HCT116 (cell line): ENCODE measurements at regions not wholly inside any gene's neighbourhood (a gene's known extent, or its start where the extent isn't known, plus 50 kb on each side); places are given as distances from the start of the nearest gene placed in this dataset.

Source experiments
- ATAC-seq: fragments of 200-7000 bp; cut with Tn5 transposase; 2 replicates; pipeline ENCODE4 v1.9.1; 2020; ENCODE audit warnings: mild to moderate bottlenecking, moderate library complexity
- BruUV-seq: library from RNA; stranded (reverse); fragments of 400-500 nt; replicated peaks from 2 replicates; lab custom pipeline; 2021; lab: Mats Ljungman, UMichigan
- CTCF ChIA-PET: fragments of 300-600 bp; sonication (Branson Sonifier 250); formaldehyde crosslinking; loops from one replicate; lab custom pipeline; 2021; ENCODE audit warnings: antibody characterized with exemption; lab: Charles Lee
- POLR2A ChIA-PET: fragments of 300-600, 350-600 bp; sonication (Branson Sonifier 250); formaldehyde crosslinking; loops from one replicate; lab custom pipeline; 2021; ENCODE audit warnings: antibody characterized with exemption; lab: Charles Lee
- RAD21 ChIA-PET, 2 experiments: fragments of 300-600 bp; sonication (Branson Sonifier 250); formaldehyde crosslinking; loops; one replicate each; lab custom pipeline; 2023; ENCODE audit warnings: low total read pairs in 2 of 2; ENCODE audit not compliant: uncharacterized antibody in 2 of 2, unreplicated experiment in 2 of 2, low non-redundant PET in 1 of 2; lab: Charles Lee
- DNase-seq: peaks from one replicate; pipeline ENCODE4 v3.0.0-alpha.2; 2010; ENCODE audit warnings: low read depth, low spot score
- H2AFZ ChIP-seq: fragments of 200-600 bp; shearing (Covaris generic), sonication (generic); 2 replicates; pipeline ENCODE4 v1.6.1; 2017; ENCODE audit warnings: low read depth, mixed run types, mixed read lengths, antibody characterized with exemption, low read length; ENCODE audit not compliant: poor library complexity, severe bottlenecking
- H3K27ac ChIP-seq: 2 replicates; pipeline ENCODE4 v1.5.1; 2012; ENCODE audit warnings: low read depth, low read length
- H3K27me3 ChIP-seq: fragments of 200-600 bp; sonication (generic); 2 replicates; pipeline ENCODE4 v1.6.1; 2016; ENCODE audit warnings: mixed run types, low read length, mixed read lengths; ENCODE audit not compliant: insufficient read depth
- H3K36me3 ChIP-seq, 2 experiments: fragments of 200-500 bp in 1 of 2; fragments of 200-600 bp in 1 of 2; sonication (Bioruptor generic) in 1 of 2; sonication (generic) in 1 of 2; 2 replicates each; pipeline versions ENCODE4 v1.5.1 to v1.6.1; 2014 to 2016; ENCODE audit warnings: low read length in 2 of 2, inconsistent platforms in 1 of 2, mixed read lengths in 1 of 2, mixed run types in 1 of 2; ENCODE audit not compliant: insufficient read depth in 2 of 2, control insufficient read depth in 1 of 2
- H3K4me1 ChIP-seq, 2 experiments: fragments of 200-600 bp in 1 of 2; sonication (generic) in 1 of 2; 2 replicates each; pipeline versions ENCODE4 v1.5.1 to v1.6.1; 2012 to 2017; ENCODE audit warnings: low read length in 2 of 2, inconsistent platforms in 1 of 2, mild to moderate bottlenecking in 1 of 2, mixed read lengths in 1 of 2, mixed run types in 1 of 2, moderate library complexity in 1 of 2; ENCODE audit not compliant: insufficient read depth in 2 of 2, control insufficient read depth in 1 of 2
- H3K4me2 ChIP-seq: fragments of 200-600 bp; sonication (generic); 2 replicates; pipeline ENCODE4 v1.6.1; 2017; ENCODE audit warnings: mixed run types, low read length, mixed read lengths
- H3K4me3 ChIP-seq, 2 experiments: fragments of 200-600 bp in 1 of 2; sonication (generic) in 1 of 2; replicated peaks in 1 of 2; 2 replicates each; pipeline ENCODE4 v1.5.1; 2011 to 2016; ENCODE audit warnings: low read length in 2 of 2, control low read depth in 1 of 2, low read depth in 1 of 2, mild to moderate bottlenecking in 1 of 2, mixed read lengths in 1 of 2, mixed run types in 1 of 2
- H3K79me2 ChIP-seq: fragments of 200-600 bp; sonication (generic); 2 replicates; pipeline ENCODE4 v1.6.1; 2017; ENCODE audit warnings: mild to moderate bottlenecking, mixed run types, low read length, moderate library complexity, mixed read lengths; ENCODE audit not compliant: insufficient read depth
- H3K9ac ChIP-seq: fragments of 200-600 bp; sonication (generic); 2 replicates; pipeline ENCODE4 v1.6.1; 2016; ENCODE audit warnings: low read length, mixed read lengths
- H3K9me2 ChIP-seq: fragments of 200-600 bp; sonication (generic), shearing (Covaris generic); 2 replicates; pipeline ENCODE4 v1.6.1; 2017; ENCODE audit warnings: mixed run types, mild to moderate bottlenecking, moderate library complexity; ENCODE audit not compliant: insufficient read depth
- H3K9me3 ChIP-seq, 2 experiments: fragments of 200-500 bp in 1 of 2; fragments of 200-600 bp in 1 of 2; sonication (Bioruptor generic) in 1 of 2; sonication (generic) in 1 of 2; 2 replicates each; pipeline ENCODE4 v1.6.1; 2014 to 2017; ENCODE audit warnings: low read length in 2 of 2, mixed read lengths in 2 of 2, inconsistent platforms in 1 of 2, low read depth in 1 of 2, mild to moderate bottlenecking in 1 of 2, mixed run types in 1 of 2, moderate library complexity in 1 of 2; ENCODE audit not compliant: control insufficient read depth in 1 of 2, insufficient read depth in 1 of 2
- H4K20me1 ChIP-seq: fragments of 200-600 bp; sonication (generic), shearing (Covaris generic); 2 replicates; pipeline ENCODE4 v1.6.1; 2017; ENCODE audit warnings: mixed run types, mild to moderate bottlenecking, moderate library complexity; ENCODE audit not compliant: insufficient read depth
- CEBPB ChIP-seq: IDR thresholded peaks from 2 replicates; pipeline ENCODE4 v1.6.1; 2012; ENCODE audit warnings: low read depth
- ELF1 ChIP-seq: IDR thresholded peaks from 2 replicates; pipeline ENCODE4 v1.6.1; 2012; ENCODE audit warnings: low read depth, borderline replicate concordance
- EZH2phosphoT487 ChIP-seq: fragments of 200-600 bp; IDR thresholded peaks from 2 replicates; pipeline ENCODE4 v1.6.1; 2018; ENCODE audit warnings: antibody characterized with exemption, borderline replicate concordance
- FOSL1 ChIP-seq: IDR thresholded peaks from 2 replicates; pipeline ENCODE4 v1.6.1; 2012; ENCODE audit warnings: low read depth
- JUND ChIP-seq: IDR thresholded peaks from 2 replicates; pipeline ENCODE4 v1.6.1; 2012
- MAX ChIP-seq: IDR thresholded peaks from 2 replicates; pipeline ENCODE4 v1.6.1; 2012
- RAD21 ChIP-seq: IDR thresholded peaks from 2 replicates; pipeline ENCODE4 v1.6.1; 2012; ENCODE audit warnings: low read depth, mild to moderate bottlenecking
- SIN3A ChIP-seq: IDR thresholded peaks from 2 replicates; pipeline ENCODE4 v1.6.1; 2012; ENCODE audit warnings: low read depth
- ZNF274 ChIP-seq: fragments of 200-500 bp; sonication (Bioruptor generic); IDR thresholded peaks from 2 replicates; pipeline ENCODE4 v1.6.1; 2014; ENCODE audit warnings: mild to moderate bottlenecking, low read depth, low read length, inconsistent platforms
- intact Hi-C: fragments of 100-400 bp; cut with micrococcal nuclease; formaldehyde crosslinking; loops from 2 replicates; pipeline ENCODE4 v1.10.0; 2022
- TF ChIP-seq, protein P1 (sequence below), 3 experiments: fragments of 200-600 bp in 1 of 3; sonication (generic) in 1 of 3; IDR thresholded peaks in 2 of 3; conservative IDR thresholded peaks in 1 of 3; 2 replicates each; pipeline ENCODE4 v1.5.1; 2012 to 2017; ENCODE audit warnings: low read depth in 2 of 3, low read length in 2 of 3, antibody characterized with exemption in 1 of 3, borderline replicate concordance in 1 of 3, control low read depth in 1 of 3, mild to moderate bottlenecking in 1 of 3, mixed read lengths in 1 of 3, mixed run types in 1 of 3, moderate library complexity in 1 of 3; ENCODE audit not compliant: insufficient read depth in 1 of 3
- TF ChIP-seq, protein P2 (sequence below): IDR thresholded peaks from 2 replicates; pipeline ENCODE4 v1.6.1; 2012; ENCODE audit warnings: low read depth

DNA sequence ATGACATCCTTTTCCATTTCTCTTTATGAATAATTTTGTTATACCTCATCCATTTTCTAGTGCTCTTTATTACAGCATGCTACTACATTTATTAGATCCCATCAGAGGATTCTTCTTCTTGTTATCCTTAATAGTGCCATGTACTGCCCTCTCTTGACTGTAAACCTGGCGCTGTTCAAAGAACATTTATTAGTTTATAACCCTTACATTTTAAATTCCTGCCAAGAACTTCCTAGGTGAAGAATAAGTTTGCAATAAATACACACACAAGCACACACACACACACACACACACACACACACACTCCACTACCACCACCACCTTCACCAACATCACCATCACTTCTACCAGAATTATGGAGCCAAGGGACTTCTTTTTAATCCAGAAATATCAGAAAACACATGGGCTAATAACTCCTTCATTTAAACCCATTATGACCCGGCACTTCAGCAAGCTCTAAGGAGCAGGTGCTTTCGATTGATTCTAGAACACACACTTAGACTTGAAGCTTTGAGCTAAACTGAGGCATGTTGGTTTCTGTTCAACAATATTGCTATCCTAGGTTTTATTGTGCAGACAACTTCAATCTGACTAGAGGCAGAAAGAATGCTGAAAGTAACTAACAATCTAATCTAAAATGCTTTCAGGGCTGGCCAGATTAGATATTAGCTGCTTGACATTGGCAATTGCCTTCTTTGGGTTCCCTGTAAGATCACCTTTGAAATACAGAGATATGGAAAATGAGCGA, 556.8 kb downstream of the LMO4 start:
- no peak overlapping the region for H3K4me2 ChIP-seq
- no peak overlapping the region for H2AFZ ChIP-seq
- intact Hi-C loops = no loop called here
- H3K9ac ChIP-seq = no peak overlapping the region
- ChIA-PET RAD21 (interaction anchor here in 1 of 2 experiments (0.7 kb wide), 1 partner anchor 58 kb away, joined by 3 read pairs; no protein-coding TSS in a partner anchor), POLR2A (no interaction called here), CTCF (no interaction called here)
- no peaks in the 10 kb centered on the region for H3K9me2 ChIP-seq
- H3K4me3 ChIP-seq = no peak overlapping the region
- H3K9me3 ChIP-seq = no peaks in the 10 kb centered on the region
- H3K4me1 ChIP-seq = no peaks in the 10 kb centered on the region
- no peak for TF ChIP-seq SIN3A
- no peak for TF ChIP-seq JUND
- no peak for TF ChIP-seq EZH2phosphoT487
- TF ChIP-seq ELF1 = no peak
- TF ChIP-seq MAX = no peak
- TF ChIP-seq CEBPB = no peak
- TF ChIP-seq, protein P1, sequence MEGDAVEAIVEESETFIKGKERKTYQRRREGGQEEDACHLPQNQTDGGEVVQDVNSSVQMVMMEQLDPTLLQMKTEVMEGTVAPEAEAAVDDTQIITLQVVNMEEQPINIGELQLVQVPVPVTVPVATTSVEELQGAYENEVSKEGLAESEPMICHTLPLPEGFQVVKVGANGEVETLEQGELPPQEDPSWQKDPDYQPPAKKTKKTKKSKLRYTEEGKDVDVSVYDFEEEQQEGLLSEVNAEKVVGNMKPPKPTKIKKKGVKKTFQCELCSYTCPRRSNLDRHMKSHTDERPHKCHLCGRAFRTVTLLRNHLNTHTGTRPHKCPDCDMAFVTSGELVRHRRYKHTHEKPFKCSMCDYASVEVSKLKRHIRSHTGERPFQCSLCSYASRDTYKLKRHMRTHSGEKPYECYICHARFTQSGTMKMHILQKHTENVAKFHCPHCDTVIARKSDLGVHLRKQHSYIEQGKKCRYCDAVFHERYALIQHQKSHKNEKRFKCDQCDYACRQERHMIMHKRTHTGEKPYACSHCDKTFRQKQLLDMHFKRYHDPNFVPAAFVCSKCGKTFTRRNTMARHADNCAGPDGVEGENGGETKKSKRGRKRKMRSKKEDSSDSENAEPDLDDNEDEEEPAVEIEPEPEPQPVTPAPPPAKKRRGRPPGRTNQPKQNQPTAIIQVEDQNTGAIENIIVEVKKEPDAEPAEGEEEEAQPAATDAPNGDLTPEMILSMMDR (IDR thresholded peaks at IDR 0.05 in 2 of 3, conservative IDR thresholded peaks at IDR 0.05 in 1 of 3; ENCODE audit: borderline replicate concordance in 1 of 3, insufficient read depth in 1 of 3, low read depth in 2 of 3, low read length in 2 of 3) = no peak
- TF ChIP-seq FOSL1 = no peak
- TF ChIP-seq, protein P2, sequence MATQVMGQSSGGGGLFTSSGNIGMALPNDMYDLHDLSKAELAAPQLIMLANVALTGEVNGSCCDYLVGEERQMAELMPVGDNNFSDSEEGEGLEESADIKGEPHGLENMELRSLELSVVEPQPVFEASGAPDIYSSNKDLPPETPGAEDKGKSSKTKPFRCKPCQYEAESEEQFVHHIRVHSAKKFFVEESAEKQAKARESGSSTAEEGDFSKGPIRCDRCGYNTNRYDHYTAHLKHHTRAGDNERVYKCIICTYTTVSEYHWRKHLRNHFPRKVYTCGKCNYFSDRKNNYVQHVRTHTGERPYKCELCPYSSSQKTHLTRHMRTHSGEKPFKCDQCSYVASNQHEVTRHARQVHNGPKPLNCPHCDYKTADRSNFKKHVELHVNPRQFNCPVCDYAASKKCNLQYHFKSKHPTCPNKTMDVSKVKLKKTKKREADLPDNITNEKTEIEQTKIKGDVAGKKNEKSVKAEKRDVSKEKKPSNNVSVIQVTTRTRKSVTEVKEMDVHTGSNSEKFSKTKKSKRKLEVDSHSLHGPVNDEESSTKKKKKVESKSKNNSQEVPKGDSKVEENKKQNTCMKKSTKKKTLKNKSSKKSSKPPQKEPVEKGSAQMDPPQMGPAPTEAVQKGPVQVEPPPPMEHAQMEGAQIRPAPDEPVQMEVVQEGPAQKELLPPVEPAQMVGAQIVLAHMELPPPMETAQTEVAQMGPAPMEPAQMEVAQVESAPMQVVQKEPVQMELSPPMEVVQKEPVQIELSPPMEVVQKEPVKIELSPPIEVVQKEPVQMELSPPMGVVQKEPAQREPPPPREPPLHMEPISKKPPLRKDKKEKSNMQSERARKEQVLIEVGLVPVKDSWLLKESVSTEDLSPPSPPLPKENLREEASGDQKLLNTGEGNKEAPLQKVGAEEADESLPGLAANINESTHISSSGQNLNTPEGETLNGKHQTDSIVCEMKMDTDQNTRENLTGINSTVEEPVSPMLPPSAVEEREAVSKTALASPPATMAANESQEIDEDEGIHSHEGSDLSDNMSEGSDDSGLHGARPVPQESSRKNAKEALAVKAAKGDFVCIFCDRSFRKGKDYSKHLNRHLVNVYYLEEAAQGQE = no peak
- no peak for TF ChIP-seq RAD21
- TF ChIP-seq ZNF274 = no peak
- H3K27me3 ChIP-seq = no peaks in the 10 kb centered on the region
- H3K36me3 ChIP-seq = no peaks in the 10 kb centered on the region
- ATAC-seq (no peak), DNase-seq (no peak)
- H4K20me1 ChIP-seq = no peaks in the 10 kb centered on the region
- no TSS peak for BruUV-seq
- H3K79me2 ChIP-seq = no peaks in the 10 kb centered on the region
- H3K27ac ChIP-seq = no peak overlapping the region
